Raji (cell line): ENCODE measurements at regions not wholly inside any gene's neighbourhood (a gene's known extent, or its start where the extent isn't known, plus 50 kb on each side); places are given as distances from the start of the nearest gene placed in this dataset.

Experiments used
- POLR2A ChIP-seq: IDR thresholded peaks from 2 replicates; pipeline ENCODE4 v1.6.1; 2011; ENCODE audit warnings: low read depth, low read length, control low read depth; ENCODE audit not compliant: insufficient read depth

DNA sequence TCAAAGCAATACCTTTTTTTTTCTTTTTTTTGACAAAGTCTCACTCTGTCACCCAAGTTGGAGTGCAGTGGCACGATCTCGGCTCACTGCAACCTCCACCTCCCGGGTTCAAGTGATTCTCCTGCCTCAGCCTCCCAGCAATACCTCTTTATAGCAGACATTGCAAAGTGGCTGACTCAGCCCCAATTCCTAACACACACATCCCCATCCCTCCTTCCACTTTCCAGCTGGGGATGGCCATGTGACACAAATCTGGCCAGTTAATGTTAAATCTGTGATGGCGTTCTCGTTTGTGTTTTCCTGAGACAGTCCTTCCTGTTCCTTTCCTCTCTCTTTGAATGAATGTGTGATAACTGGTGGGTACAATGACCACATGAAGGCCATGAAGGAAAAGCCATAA, 276.2 kb upstream of the KLF3 start:
- TF ChIP-seq POLR2A = no peak

DNA sequence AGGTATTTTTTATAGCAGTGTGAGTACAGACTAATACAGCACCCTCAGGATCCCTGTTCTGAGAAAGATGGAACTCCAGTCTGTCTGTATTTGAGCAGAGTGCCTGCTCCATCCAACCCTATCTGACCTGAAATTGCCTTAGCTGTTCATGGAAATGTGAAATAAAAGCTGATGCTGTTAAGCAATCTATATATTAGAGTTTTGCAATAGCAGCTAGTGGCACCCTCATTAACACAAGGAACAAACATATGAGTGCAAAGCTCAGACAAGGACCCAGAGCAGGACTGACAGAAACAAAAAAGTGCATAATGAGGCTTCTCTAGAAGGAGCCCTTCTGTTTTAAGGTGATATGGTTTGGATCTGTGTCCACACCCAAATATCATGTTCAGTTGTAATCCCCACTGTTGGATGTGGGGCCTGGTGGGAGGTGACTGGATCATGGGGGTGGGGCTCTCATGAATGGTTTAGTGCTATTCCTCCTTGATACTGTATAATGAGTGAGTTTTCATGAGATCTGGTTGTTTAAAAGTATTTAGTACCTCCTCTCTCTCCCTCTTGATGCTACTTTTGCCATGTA, 272.9 kb upstream of the KLF3 start:
- no peak for TF ChIP-seq POLR2A

DNA sequence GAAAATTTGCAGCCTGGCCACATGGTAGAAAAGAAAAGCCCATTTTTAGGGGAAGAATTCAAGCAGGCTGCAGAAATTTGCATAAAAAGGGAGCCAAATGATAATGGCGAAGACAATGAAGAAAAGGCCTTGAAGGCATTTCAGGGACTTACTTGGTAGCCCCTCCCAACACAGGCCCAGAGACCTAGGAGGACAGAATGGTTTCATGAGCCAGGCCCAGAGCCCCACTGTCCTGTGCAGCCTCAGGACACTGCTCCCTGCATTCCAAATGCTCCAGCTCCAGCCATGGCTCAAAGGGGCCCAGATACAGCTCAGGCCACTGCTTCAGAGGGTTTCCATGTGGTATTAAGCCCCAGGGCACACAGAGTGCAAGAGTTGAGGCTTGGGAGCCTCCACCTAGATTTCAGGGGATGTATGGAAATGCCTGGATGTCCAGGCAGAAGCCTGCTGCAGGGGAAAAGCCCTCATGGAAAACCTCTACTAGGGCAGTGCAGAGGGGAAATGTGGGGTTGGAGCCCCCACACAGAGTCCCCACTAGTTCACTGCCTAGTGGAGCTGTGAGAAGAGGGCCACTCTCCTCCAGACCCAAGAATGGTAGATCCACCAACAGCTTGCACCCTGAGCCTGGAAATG, 271.7 kb upstream of the KLF3 start:
- no peak for TF ChIP-seq POLR2A

DNA sequence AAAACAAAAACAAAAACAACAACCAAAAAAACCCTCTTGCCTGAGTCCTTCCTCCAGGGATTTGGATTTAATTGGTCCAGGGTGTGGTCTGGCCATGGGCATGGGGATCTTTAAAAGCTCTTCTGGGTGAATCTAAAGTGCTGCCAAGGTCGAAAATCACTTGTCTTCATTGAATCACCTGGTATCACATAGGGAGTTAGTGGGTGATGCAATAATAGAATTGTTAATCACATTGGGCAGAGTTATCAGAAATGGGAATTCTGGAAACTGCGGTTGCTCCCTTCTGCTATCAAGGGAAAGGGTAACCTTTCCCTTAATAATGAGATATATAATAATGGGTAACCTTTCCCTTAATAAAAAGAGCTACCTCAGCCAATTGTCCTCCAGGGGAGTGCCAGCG, 267.9 kb upstream of the KLF3 start:
- no peak for TF ChIP-seq POLR2A

DNA sequence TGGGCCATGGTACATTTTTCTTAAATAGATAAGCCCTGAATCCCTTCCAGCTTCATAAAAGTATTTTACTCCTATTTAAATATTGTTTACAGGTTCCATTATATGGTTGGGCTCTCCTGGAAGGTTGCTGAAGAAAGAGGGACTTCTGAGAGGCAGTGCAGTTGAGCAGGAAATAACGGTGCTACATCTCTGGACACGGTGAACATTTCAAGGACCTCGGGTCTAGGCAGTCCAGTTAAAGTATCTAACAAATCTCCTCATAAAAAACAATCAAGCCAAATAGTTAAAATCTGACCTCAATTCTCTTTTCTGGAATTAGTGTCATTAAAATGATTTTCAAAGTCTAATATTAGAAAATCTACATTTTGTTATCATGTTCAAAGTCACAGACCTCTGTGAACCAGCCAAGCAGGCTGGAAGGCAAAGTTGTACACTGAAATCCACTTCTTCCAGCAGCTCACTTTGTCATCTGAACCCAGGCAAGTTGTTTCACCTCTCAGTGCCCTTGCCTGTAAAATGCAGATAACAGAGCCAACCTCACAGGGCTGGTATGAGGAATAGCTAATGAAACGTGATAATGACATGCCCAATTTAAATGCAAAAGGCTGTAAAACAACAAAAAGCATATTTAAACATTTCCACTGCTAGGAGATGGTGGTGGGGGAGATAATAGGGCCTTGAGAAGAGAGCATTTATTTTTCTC, 267.0 kb upstream of the KLF3 start:
- TF ChIP-seq POLR2A = no peak

DNA sequence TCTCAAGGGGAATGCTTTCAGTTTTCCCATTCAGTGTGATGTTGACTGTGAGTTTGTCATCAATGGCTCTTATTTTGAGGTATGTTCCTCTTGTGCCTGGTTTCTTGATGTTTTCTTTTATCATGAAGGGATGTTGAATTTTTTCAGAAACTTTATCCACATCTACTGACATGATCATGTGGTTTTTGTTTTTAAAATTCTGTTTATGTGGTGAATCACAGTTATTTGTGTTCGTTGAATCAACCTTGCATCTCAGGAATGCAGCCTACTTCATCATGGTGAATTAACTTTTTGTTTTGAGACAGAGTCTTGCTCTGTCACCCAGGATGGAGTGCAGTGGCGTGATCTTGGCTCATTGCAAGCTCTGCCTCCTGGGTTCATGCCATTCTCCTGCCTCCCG, 263.1 kb upstream of the KLF3 start:
- no peak for TF ChIP-seq POLR2A

DNA sequence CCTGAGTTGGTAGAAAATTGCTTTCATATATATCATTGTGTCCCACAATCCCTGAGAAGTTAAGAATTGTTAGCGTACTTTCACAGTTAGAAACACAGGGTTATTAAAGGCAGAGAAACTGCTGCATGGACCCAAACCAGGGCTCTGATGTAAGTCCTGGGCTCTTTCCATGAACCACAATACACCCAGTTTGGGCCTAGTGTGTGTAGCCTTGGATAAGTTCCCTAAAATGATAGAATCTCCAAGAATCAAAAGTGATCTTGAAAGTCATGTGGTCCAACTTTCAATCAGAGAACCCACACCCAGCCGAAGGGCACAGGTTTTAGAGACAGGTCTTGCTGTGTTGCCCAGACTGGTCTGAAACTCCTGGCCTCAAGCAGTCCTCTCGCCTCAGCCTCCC, 257.8 kb upstream of the KLF3 start:
- no peak for TF ChIP-seq POLR2A

DNA sequence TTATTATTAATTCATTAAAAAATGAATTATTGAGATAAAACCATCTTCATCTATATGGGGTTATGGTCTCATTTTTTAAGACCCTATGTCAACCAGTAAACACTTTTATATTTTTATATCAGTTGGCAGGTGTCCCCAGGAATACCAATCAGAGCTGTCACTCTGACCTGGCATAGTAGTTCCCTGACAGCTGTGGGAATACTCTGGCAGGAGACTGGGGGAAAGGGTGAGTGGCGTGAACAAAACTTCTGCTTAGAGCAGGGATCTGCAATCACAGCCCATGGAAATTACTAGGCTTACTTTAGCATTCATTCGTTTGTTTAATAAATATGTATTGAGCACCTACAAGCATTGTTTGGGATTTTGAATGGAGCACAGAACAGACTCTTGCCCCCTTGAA, 254.1 kb upstream of the KLF3 start:
- no peak for TF ChIP-seq POLR2A

DNA sequence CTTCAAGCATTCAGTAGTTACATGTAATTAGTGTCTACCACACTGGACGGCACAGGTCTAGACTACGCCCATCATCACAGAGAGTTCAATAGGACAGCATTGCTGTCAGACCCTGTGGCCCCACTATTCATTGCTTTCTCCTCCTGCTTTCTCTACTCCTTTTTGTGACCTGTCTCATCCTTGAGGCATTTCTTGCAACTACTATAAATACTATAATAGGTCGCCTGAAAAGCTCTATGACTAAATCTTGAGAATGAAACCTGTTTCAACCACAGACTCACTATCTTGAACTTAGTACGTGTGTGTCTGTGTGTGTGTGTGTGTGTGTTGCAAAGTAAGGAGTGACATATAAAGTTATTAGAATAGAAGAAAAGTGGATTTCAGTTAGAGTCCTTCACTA, 252.9 kb upstream of the KLF3 start:
- no peak for TF ChIP-seq POLR2A

DNA sequence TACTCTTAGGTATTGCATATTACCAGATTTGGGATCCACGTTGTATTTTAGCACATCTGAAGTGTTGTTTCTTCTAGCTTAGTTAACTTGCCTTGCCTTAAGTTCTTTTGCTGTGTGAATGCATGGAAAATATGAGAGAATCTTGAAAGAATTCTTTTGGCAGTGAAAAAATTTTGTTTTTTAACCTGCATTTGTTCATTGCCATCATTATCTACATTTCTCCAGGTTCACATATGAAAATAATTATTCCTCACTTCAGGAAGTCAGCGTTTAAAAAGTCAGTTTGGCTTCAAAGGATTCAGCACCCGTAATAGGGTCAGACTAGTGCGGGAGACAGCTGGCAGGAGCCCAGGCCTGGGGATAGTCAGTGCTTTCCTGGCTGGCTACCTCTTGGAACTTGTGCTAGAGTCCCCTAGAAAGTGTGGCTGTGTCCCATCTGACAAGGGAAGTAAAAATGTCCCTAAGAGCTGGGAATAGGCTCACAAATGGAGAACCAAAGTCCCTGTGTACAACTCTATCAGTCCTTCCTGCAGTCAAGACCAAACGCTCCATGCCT, 251.9 kb upstream of the KLF3 start:
- no peak for TF ChIP-seq POLR2A

DNA sequence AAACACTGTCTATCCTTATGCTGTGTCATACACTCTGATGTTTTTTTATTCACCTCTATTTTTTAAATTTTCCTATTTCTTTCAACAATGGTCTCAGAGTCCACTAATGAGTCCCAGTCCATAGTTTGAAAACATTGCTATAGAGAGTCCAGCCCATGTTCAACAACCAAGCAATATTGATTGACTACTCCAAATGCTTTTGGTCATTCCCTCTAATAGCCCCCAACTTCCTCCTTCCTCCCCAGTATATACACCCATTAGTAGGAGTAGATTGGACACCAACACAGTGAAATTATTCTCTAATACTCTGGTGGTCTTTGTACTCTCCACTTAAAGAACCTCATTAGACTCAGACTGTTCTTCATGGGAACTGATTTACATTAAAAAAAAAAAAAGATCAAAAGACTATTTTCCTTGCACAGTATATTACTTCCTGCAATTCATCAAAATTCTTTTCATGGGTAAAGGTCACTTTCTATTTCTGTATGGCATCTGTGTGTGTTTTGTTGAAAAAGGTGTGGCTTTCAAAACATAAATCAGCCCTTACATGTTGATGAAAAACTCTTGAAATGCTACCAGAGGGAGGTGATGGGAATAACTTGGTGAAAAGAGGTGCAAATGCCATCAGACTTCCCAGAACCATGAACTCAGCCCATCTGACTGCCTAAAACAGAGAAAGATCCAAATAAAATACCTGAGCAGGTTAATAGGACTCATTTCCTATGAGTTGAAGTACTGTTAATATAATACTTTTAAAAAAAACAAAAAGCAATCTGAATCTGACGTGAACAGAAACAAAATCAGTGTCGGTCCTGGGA, 250.3 kb upstream of the KLF3 start:
- no peak for TF ChIP-seq POLR2A

DNA sequence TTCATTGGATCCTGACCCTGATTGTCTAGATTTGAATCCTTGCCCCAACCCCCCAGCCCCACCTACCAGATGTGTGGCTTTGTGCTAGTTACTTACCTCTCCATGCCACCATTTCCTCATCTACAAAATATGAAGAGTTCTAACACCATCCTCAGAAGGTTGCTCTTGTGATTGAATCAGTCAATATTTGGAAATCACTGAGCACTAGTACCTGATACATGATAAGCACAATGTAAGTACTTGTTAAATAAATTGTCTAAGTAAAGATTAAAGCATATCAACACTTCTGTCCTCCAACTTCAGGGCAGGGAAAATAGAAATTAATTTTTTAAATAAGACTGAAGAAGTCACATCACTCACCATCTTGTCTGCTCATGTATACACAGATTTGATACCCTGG, 249.6 kb upstream of the KLF3 start:
- TF ChIP-seq POLR2A = no peak

DNA sequence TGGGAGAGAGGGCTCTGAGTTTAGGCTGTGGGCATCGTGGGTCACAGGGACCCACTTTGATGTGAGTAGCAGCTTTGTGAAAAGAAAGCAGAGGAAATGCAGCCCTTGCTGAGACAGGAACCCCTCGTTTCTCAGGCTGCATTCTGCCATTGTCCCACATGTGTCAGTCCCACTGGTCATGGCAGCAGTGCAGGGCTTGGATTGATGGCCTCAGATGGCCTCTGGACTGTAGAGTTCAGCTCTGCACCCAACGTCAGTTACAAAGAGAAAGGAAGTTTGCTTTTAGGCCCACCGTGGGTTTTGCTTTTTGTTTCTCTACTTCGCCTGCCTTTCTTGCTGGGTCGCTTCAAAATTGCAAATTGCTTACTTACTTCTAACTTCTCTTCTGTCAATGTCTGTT, 248.3 kb upstream of the KLF3 start:
- TF ChIP-seq POLR2A = no peak

DNA sequence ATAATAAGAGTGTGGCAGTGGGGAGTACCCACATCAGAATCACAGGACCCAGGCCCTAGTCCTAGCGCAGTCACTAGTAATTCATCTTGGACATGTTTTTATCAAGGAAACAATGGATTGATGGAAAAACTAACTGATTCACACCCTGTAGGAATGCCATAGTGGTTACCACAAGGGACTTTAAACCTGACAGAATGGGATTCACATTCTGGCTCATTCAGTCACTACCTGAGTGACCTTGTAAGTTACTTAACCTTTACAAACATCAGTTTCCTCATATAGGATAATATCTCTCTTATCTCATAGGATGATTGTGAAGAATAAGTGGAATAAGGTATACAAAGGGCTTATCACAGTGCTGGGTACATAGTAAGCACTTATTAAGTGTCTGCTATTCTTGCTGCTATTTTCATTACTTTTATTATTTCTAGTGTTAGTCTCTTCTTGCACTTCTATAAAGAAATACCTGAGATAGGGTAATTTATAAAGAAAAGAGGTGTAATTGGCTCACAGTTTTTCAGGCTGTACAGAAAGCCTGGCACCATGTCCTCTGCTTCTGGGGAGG, 247.5 kb upstream of the KLF3 start:
- TF ChIP-seq POLR2A = no peak

DNA sequence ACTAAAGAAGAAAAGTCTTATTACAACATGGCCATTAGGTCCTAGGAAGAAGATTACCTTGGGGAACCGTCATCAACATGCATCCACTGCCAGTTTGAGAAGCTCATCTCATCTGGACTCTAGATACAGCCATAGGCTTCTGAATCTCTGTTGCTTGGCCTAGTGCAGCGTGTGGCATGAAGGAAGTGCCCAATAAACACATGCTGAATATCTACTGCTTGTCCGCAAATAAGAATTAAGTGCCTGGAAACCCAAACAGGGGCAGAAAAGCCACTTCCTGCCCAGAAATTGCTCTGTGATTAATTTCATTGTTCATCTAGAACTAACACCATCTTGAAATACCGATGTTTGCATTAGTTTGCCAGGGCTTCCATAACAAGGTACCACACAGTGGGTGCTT, 241.1 kb upstream of the KLF3 start:
- no peak for TF ChIP-seq POLR2A
